IMR-90 (cell line): ENCODE measurements at regions not wholly inside any gene's neighbourhood (a gene's known extent, or its start where the extent isn't known, plus 50 kb on each side); places are given as distances from the start of the nearest gene placed in this dataset.

Source experiments
- ATAC-seq: fragments of 200-7000 bp; cut with Tn5 transposase; 2 replicates; pipeline ENCODE4 v1.9.1; 2020; ENCODE audit warnings: low read depth, mild to moderate bottlenecking, moderate library complexity
- BruUV-seq: library from RNA; stranded (reverse); fragments of 400-500 nt; replicated peaks from 2 replicates; lab custom pipeline; 2021; lab: Mats Ljungman, UMichigan
- CTCF ChIA-PET: fragments of 300-600 bp; formaldehyde crosslinking; extraction: SDS; loops from one replicate; lab custom pipeline; 2021; ENCODE audit warnings: antibody characterized with exemption; lab: Yijun Ruan, JAX
- POLR2A ChIA-PET: fragments of 300-600 bp; sonication (Branson Sonifier 250); formaldehyde crosslinking; loops from one replicate; lab custom pipeline; 2022; ENCODE audit warnings: antibody characterized with exemption; ENCODE audit not compliant: unreplicated experiment; lab: Charles Lee
- DNase-seq: peaks from one replicate; pipeline ENCODE4 v3.0.0; 2013
- H2AFZ ChIP-seq: replicated peaks from 2 replicates; pipeline ENCODE3; 2013; ENCODE audit warnings: low read length, mild to moderate bottlenecking; ENCODE audit not compliant: poor library complexity
- H2AK5ac ChIP-seq: 2 replicates; pipeline ENCODE4 v1.6.1; 2013; ENCODE audit warnings: low read depth, low read length, inconsistent platforms
- H2AK9ac ChIP-seq: replicated peaks from 2 replicates; pipeline ENCODE3; 2013; ENCODE audit warnings: mild to moderate bottlenecking, low read depth, low read length, moderate library complexity; ENCODE audit not compliant: poor library complexity
- H2BK120ac ChIP-seq: 2 replicates; pipeline ENCODE4 v1.6.1; 2013; ENCODE audit warnings: low read depth, low read length, inconsistent platforms
- H2BK15ac ChIP-seq: 3 replicates; pipeline ENCODE4 v1.6.1; 2013; ENCODE audit warnings: low read depth, low read length, inconsistent platforms
- H2BK20ac ChIP-seq: 2 replicates; pipeline ENCODE4 v1.6.1; 2013; ENCODE audit warnings: low read depth, mild to moderate bottlenecking, inconsistent platforms, low read length, moderate library complexity
- H2BK5ac ChIP-seq: 2 replicates; pipeline ENCODE4 v1.6.1; 2013; ENCODE audit warnings: mild to moderate bottlenecking, low read depth, low read length, inconsistent platforms; ENCODE audit not compliant: poor library complexity, severe bottlenecking
- H3K14ac ChIP-seq: replicated peaks from 2 replicates; pipeline ENCODE4 v1.6.1; 2013; ENCODE audit warnings: low read depth, low read length, inconsistent platforms
- H3K18ac ChIP-seq: 2 replicates; pipeline ENCODE4 v1.6.1; 2013; ENCODE audit warnings: low read depth, low read length, control low read depth
- H3K23ac ChIP-seq: 2 replicates; pipeline ENCODE4 v1.6.1; 2013; ENCODE audit warnings: low read depth, low read length, inconsistent platforms
- H3K27ac ChIP-seq: 2 replicates; pipeline ENCODE4 v1.5.1; 2013; ENCODE audit warnings: mild to moderate bottlenecking, control low read depth, low read length; ENCODE audit not compliant: insufficient read depth
- H3K27me3 ChIP-seq: 2 replicates; pipeline ENCODE4 v1.6.1; 2013; ENCODE audit warnings: low read length; ENCODE audit not compliant: control insufficient read depth, insufficient read depth
- H3K36me3 ChIP-seq: 2 replicates; pipeline ENCODE4 v1.6.1; 2013; ENCODE audit warnings: low read length, mixed read lengths; ENCODE audit not compliant: control insufficient read depth, insufficient read depth
- H3K4ac ChIP-seq: 2 replicates; pipeline ENCODE4 v1.6.1; 2013; ENCODE audit warnings: low read depth, low read length, inconsistent platforms
- H3K4me1 ChIP-seq: 2 replicates; pipeline ENCODE4 v1.6.1; 2013; ENCODE audit warnings: low read length, mixed read lengths; ENCODE audit not compliant: control insufficient read depth, insufficient read depth
- H3K4me2 ChIP-seq: 2 replicates; pipeline ENCODE4 v1.6.1; 2013; ENCODE audit warnings: low read depth, mild to moderate bottlenecking, control low read depth, low read length, moderate library complexity
- H3K4me3 ChIP-seq: 2 replicates; pipeline ENCODE4 v1.5.1; 2013; ENCODE audit warnings: low read depth, mild to moderate bottlenecking, control low read depth, low read length, moderate library complexity; ENCODE audit not compliant: insufficient read depth
- H3K56ac ChIP-seq: 2 replicates; pipeline ENCODE4 v1.6.1; 2013; ENCODE audit warnings: low read length, inconsistent platforms; ENCODE audit not compliant: insufficient read depth; ENCODE audit errors: extremely low read depth
- H3K79me1 ChIP-seq, 2 experiments: 2 replicates each; pipeline ENCODE4 v1.6.1; 2013; ENCODE audit warnings: low read length in 2 of 2, inconsistent platforms in 1 of 2, low read depth in 1 of 2
- H3K9ac ChIP-seq: 2 replicates; pipeline ENCODE4 v1.6.1; 2013; ENCODE audit warnings: low read depth, low read length, control low read depth
- H3K9me1 ChIP-seq: 2 replicates; pipeline ENCODE4 v1.6.1; 2013; ENCODE audit warnings: low read length, inconsistent platforms; ENCODE audit not compliant: insufficient read depth
- H3K9me3 ChIP-seq: 2 replicates; pipeline ENCODE4 v1.6.1; 2013; ENCODE audit warnings: low read length; ENCODE audit not compliant: control insufficient read depth, insufficient read depth
- H4K20me1 ChIP-seq: 2 replicates; pipeline ENCODE4 v1.6.1; 2013; ENCODE audit warnings: low read length, inconsistent platforms; ENCODE audit not compliant: insufficient read depth
- H4K5ac ChIP-seq: 2 replicates; pipeline ENCODE4 v1.6.1; 2013; ENCODE audit warnings: mild to moderate bottlenecking, low read depth, low read length, control low read depth
- H4K8ac ChIP-seq, 2 experiments: 2 replicates each; pipeline ENCODE4 v1.6.1; 2013; ENCODE audit warnings: low read depth in 2 of 2, low read length in 2 of 2, control low read depth in 1 of 2, inconsistent platforms in 1 of 2
- H4K91ac ChIP-seq: 2 replicates; pipeline ENCODE4 v1.6.1; 2013; ENCODE audit warnings: low read depth, low read length, inconsistent platforms; ENCODE audit not compliant: insufficient read depth
- BHLHE40 ChIP-seq: fragments of 150-350 bp; IDR thresholded peaks from 2 replicates; pipeline ENCODE4 v1.6.1; 2016; ENCODE audit warnings: mild to moderate bottlenecking, low read depth, low read length
- CEBPB ChIP-seq: IDR thresholded peaks from 2 replicates; pipeline ENCODE4 v1.6.1; 2012; ENCODE audit warnings: low read depth, low read length, improper control_type of control experiment
- CHD1 ChIP-seq: IDR thresholded peaks from 2 replicates; pipeline ENCODE4 v1.6.1; 2012; ENCODE audit warnings: low read depth, low read length, improper control_type of control experiment
- ELK1 ChIP-seq: fragments of 150-350 bp; IDR thresholded peaks from 2 replicates; pipeline ENCODE4 v1.6.1; 2016; ENCODE audit warnings: low read depth, mild to moderate bottlenecking, low read length, moderate library complexity, borderline replicate concordance
- FOS ChIP-seq: fragments of 150-350 bp; IDR thresholded peaks from 2 replicates; pipeline ENCODE4 v1.6.1; 2016; ENCODE audit warnings: low read depth, low read length
- MAFK ChIP-seq: IDR thresholded peaks from 2 replicates; pipeline ENCODE4 v1.6.1; 2012; ENCODE audit warnings: low read depth, low read length, improper control_type of control experiment
- MAZ ChIP-seq: IDR thresholded peaks from 2 replicates; pipeline ENCODE4 v1.6.1; 2012; ENCODE audit warnings: low read depth, mild to moderate bottlenecking, low read length, improper control_type of control experiment, moderate library complexity, borderline replicate concordance
- MXI1 ChIP-seq: IDR thresholded peaks from 2 replicates; pipeline ENCODE4 v1.6.1; 2012; ENCODE audit warnings: low read depth, mild to moderate bottlenecking, low read length, moderate library complexity, borderline replicate concordance
- NFE2L2 ChIP-seq: fragments of 150-350 bp; IDR thresholded peaks from 2 replicates; pipeline ENCODE4 v1.6.1; 2016; ENCODE audit warnings: low read depth, mild to moderate bottlenecking, low read length
- POLR2A ChIP-seq: IDR thresholded peaks from 2 replicates; pipeline ENCODE4 v1.6.1; 2012; ENCODE audit warnings: mild to moderate bottlenecking, low read depth, low read length
- RAD21 ChIP-seq: IDR thresholded peaks from 2 replicates; pipeline ENCODE4 v1.6.1; 2012; ENCODE audit warnings: low read length, improper control_type of control experiment
- RCOR1 ChIP-seq: IDR thresholded peaks from 2 replicates; pipeline ENCODE4 v1.6.1; 2012; ENCODE audit warnings: mild to moderate bottlenecking, low read length, improper control_type of control experiment; ENCODE audit not compliant: insufficient replicate concordance
- RFX5 ChIP-seq: IDR thresholded peaks from 2 replicates; pipeline ENCODE4 v1.8.0; 2012; ENCODE audit warnings: low read depth, mild to moderate bottlenecking, low read length, moderate library complexity
- SMC3 ChIP-seq: fragments of 150-350 bp; IDR thresholded peaks from 2 replicates; pipeline ENCODE4 v1.6.1; 2016; ENCODE audit warnings: low read depth, mild to moderate bottlenecking, antibody characterized with exemption, low read length, moderate library complexity
- USF2 ChIP-seq: fragments of 150-350 bp; IDR thresholded peaks from 2 replicates; pipeline ENCODE4 v1.6.1; 2017; ENCODE audit warnings: mild to moderate bottlenecking, antibody characterized with exemption, low read length, low read depth
- WGBS, 2 experiments: methylation state at CpG; one replicate each; pipeline versions ENCODE4 v1.1.5 to v1.1.7; 2013; ENCODE audit warnings: missing lambda C conversion rate in 2 of 2; ENCODE audit not compliant: insufficient read length in 1 of 2; ENCODE audit errors: extremely low coverage in 2 of 2; 5-methylcytosine and 5-hydroxymethylcytosine counted together
- dilution Hi-C: fragments of 300-500 bp; cut with HindIII; formaldehyde crosslinking; loops from one replicate; pipeline ENCODE4 v1.14.3; 2018; ENCODE audit warnings: low sequenced_read_pairs; ENCODE audit not compliant: unreplicated experiment
- in situ Hi-C: fragments of 300-500 bp; cut with MboI; formaldehyde crosslinking; loops from 3 replicates; pipeline ENCODE4 v1.14.3; 2019; ENCODE audit warnings: low sequenced_read_pairs, inconsistent platforms, mixed read lengths
- intact Hi-C: fragments of 100-400 bp; cut with micrococcal nuclease; formaldehyde crosslinking; loops from 2 replicates; pipeline ENCODE4 v1.10.0; 2022
- TF ChIP-seq, protein P1 (sequence below): conservative IDR thresholded peaks from 2 replicates; pipeline ENCODE4 v1.5.1; 2012; ENCODE audit warnings: mild to moderate bottlenecking, low read depth, low read length, improper control_type of control experiment

- in situ Hi-C loops (no loop called here), intact Hi-C loops (no loop called here), dilution Hi-C loops (no loop called here)
- Histone ChIP-seq H4K20me1 (no peaks in the 10 kb centered on the region), H3K27me3 (peaks cover 50% of the 10 kb centered on the region), H3K4me2 (no peak overlapping the region), H2AK9ac (no peak overlapping the region), H3K9me1 (no peaks in the 10 kb centered on the region), H3K4me3 (no peak overlapping the region), H3K9me3 (no peaks in the 10 kb centered on the region), H3K9ac (no peak overlapping the region), H3K14ac (no peak overlapping the region), H3K56ac (no peak overlapping the region), H2BK15ac (no peak overlapping the region), H3K4ac (no peak overlapping the region), H4K91ac (no peak overlapping the region), H3K27ac (no peak overlapping the region), H2AFZ (no peak overlapping the region), H2BK5ac (no peak overlapping the region), H3K79me1 (no peaks in the 10 kb centered on the region), H4K8ac (no peak overlapping the region), H4K5ac (no peak overlapping the region), H3K23ac (no peak overlapping the region), H3K18ac (no peak overlapping the region), H2BK20ac (no peak overlapping the region), H3K36me3 (no peaks in the 10 kb centered on the region), H3K4me1 (0 out of 2 replicates have a peak, but pooled peaks cover 1% of the 10 kb centered on the region), H2AK5ac (no peak overlapping the region), H2BK120ac (no peak overlapping the region)
- no TSS peak for BruUV-seq
- ChIA-PET POLR2A (no interaction called here), CTCF (no interaction called here)
- DNase-seq (no peak), ATAC-seq (no peak)
- no peak for TF ChIP-seq CEBPB
- TF ChIP-seq SMC3: no peak
- TF ChIP-seq RAD21: no peak
- no peak for TF ChIP-seq ELK1
- TF ChIP-seq, protein P1, sequence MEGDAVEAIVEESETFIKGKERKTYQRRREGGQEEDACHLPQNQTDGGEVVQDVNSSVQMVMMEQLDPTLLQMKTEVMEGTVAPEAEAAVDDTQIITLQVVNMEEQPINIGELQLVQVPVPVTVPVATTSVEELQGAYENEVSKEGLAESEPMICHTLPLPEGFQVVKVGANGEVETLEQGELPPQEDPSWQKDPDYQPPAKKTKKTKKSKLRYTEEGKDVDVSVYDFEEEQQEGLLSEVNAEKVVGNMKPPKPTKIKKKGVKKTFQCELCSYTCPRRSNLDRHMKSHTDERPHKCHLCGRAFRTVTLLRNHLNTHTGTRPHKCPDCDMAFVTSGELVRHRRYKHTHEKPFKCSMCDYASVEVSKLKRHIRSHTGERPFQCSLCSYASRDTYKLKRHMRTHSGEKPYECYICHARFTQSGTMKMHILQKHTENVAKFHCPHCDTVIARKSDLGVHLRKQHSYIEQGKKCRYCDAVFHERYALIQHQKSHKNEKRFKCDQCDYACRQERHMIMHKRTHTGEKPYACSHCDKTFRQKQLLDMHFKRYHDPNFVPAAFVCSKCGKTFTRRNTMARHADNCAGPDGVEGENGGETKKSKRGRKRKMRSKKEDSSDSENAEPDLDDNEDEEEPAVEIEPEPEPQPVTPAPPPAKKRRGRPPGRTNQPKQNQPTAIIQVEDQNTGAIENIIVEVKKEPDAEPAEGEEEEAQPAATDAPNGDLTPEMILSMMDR: no peak
- TF ChIP-seq MAFK: no peak
- TF ChIP-seq CHD1: no peak
- no peak for TF ChIP-seq POLR2A
- no peak for TF ChIP-seq NFE2L2
- TF ChIP-seq FOS: no peak
- no peak for TF ChIP-seq USF2
- TF ChIP-seq RCOR1: no peak
- no peak for TF ChIP-seq RFX5
- no peak for TF ChIP-seq MXI1
- no peak for TF ChIP-seq BHLHE40
- TF ChIP-seq MAZ: no peak
- 80% methylated on average over 2 of the region's 5 CpGs; no CpG with 5 or more reads in 1 of the 2 experiments for WGBS, 2 experiments
Observed at GRCh38 chr2:120518819-120519218, 172.9 kb downstream of the INHBB start.
